Lung (tissue), 11 donors: ENCODE measurements at regions not wholly inside any gene's neighbourhood (a gene's known extent, or its start where the extent isn't known, plus 50 kb on each side); places are given as distances from the start of the nearest gene placed in this dataset.

Source experiments
- ATAC-seq: fragments of 200-7000 bp; cut with Tn5 transposase; one replicate; pipeline ENCODE4 v1.9.1; 2020; ENCODE audit warnings: moderate number of reproducible peaks; ENCODE audit not compliant: insufficient read depth, low FRiP score
- DNase-seq, 3 donors: peaks; one replicate each; pipeline ENCODE4 v3.0.0-alpha.2; 2013 to 2017
- H3K27ac ChIP-seq, 2 donors: one replicate each; pipeline ENCODE4 v1.5.1; 2013; ENCODE audit warnings: mild to moderate bottlenecking in 2 of 2, moderate library complexity in 2 of 2, control low read depth in 1 of 2, inconsistent platforms in 1 of 2, low read depth in 1 of 2, low read length in 1 of 2
- H3K27me3 ChIP-seq, 3 donors: one replicate each; pipeline ENCODE4 v1.5.1; 2013; ENCODE audit warnings: low read length in 2 of 3; ENCODE audit not compliant: control insufficient read depth in 3 of 3, insufficient read depth in 3 of 3
- H3K36me3 ChIP-seq, 4 donors: one replicate each; pipeline ENCODE4 v1.5.1; 2013; ENCODE audit warnings: low read length in 4 of 4, mild to moderate bottlenecking in 1 of 4, moderate library complexity in 1 of 4; ENCODE audit not compliant: control insufficient read depth in 4 of 4, insufficient read depth in 4 of 4
- H3K4me1 ChIP-seq, 5 donors: one replicate each; pipeline ENCODE4 v1.5.1; 2013; ENCODE audit warnings: low read length in 5 of 5, mild to moderate bottlenecking in 2 of 5, moderate library complexity in 1 of 5; ENCODE audit not compliant: control insufficient read depth in 5 of 5, insufficient read depth in 5 of 5
- H3K4me3 ChIP-seq: one replicate; pipeline ENCODE4 v1.5.1; 2013; ENCODE audit warnings: mild to moderate bottlenecking, control low read depth, moderate library complexity
- H3K9ac ChIP-seq, 2 donors: one replicate each; pipeline ENCODE4 v1.5.1; 2013; ENCODE audit warnings: low read length in 2 of 2, control low read depth in 1 of 2; ENCODE audit not compliant: insufficient read depth in 1 of 2
- H3K9me3 ChIP-seq, 4 donors: one replicate each; pipeline ENCODE4 v1.5.1; 2013; ENCODE audit warnings: low read length in 3 of 4, mild to moderate bottlenecking in 1 of 4, moderate library complexity in 1 of 4; ENCODE audit not compliant: control insufficient read depth in 4 of 4, insufficient read depth in 3 of 4
- CTCF ChIP-seq: IDR thresholded peaks from 2 replicates; pipeline ENCODE4 v1.5.1; 2012; ENCODE audit warnings: mild to moderate bottlenecking; ENCODE audit errors: control extremely low read depth, extremely low read depth
- WGBS, 2 donors: extraction: QIAGEN DNeasy Blood & Tissue Kit; methylation state at CpG; one replicate each; pipeline ENCODE4 v1.1.7; 2013; 5-methylcytosine and 5-hydroxymethylcytosine counted together
- donor health status: control.
- donor health status: control.
- donor health status: Bipolar disorder and iron deficiency.
- donor health status: healthy.
- donor health status: DM: yes; HTN: yes; CAD: no.

- H3K4me1 ChIP-seq, result no peaks in the 10 kb centered on the region
- peaks cover 0 to 2% (median under 1%) of the 10 kb centered on the region in 4 donors for H3K9me3 ChIP-seq
- no peaks in the 10 kb centered on the region for H3K36me3 ChIP-seq
- H3K9ac ChIP-seq, result no peak overlapping the region
- 48 to 53% methylated on average over 1 of the region's 1 CpG for WGBS, 2 donors
- no peaks in the 10 kb centered on the region for H3K27me3 ChIP-seq
- no peak for TF ChIP-seq CTCF
- no peak overlapping the region for H3K4me3 ChIP-seq
- no peak for DNase-seq
- no peak overlapping the region for H3K27ac ChIP-seq
- ATAC-seq, result no peak
Observed at GRCh38 chr2:52115750-52116149, 1083.8 kb upstream of the NRXN1 start.

GRCh38 chr2:52113338-52113737 is 1081.4 kb upstream of the NRXN1 start:
- Histone ChIP-seq H3K4me3 (no peak overlapping the region), H3K4me1 (no peaks in the 10 kb centered on the region), H3K36me3 (no peaks in the 10 kb centered on the region), H3K9me3 (peaks cover 0 to 2% (median under 1%) of the 10 kb centered on the region in 4 donors), H3K27me3 (no peaks in the 10 kb centered on the region), H3K27ac (no peak overlapping the region), H3K9ac (no peak overlapping the region)
- no peak for TF ChIP-seq CTCF
- ATAC-seq (no peak), DNase-seq (no peak)

GRCh38 chr2:52112141-52112540 is 1080.2 kb upstream of the NRXN1 start:
- Histone ChIP-seq H3K9ac (no peak overlapping the region), H3K27me3 (no peaks in the 10 kb centered on the region), H3K27ac (no peak overlapping the region), H3K9me3 (peaks cover 0 to 2% (median under 1%) of the 10 kb centered on the region in 4 donors), H3K4me3 (no peak overlapping the region), H3K4me1 (no peaks in the 10 kb centered on the region), H3K36me3 (no peaks in the 10 kb centered on the region)
- no peak for TF ChIP-seq CTCF
- ATAC-seq (no peak), DNase-seq (no peak)
- WGBS, 2 donors, result 81 to 82% methylated on average over 3 of the region's 3 CpGs

GRCh38 chr2:52107124-52107523 is 1075.2 kb upstream of the NRXN1 start:
- no peak for TF ChIP-seq CTCF
- WGBS, 2 donors, result 80 to 86% methylated on average over 6 of the region's 6 CpGs
- Histone ChIP-seq H3K4me3 (no peak overlapping the region), H3K9ac (no peak overlapping the region), H3K4me1 (no peaks in the 10 kb centered on the region), H3K27me3 (no peaks in the 10 kb centered on the region), H3K27ac (no peak overlapping the region), H3K9me3 (peaks cover 0 to 2% (median 0%) of the 10 kb centered on the region in 4 donors), H3K36me3 (no peaks in the 10 kb centered on the region)
- ATAC-seq (no peak), DNase-seq (no peak)
